ENCODE measurements at regions not wholly inside any gene's neighbourhood (a gene's known extent, or its start where the extent isn't known, plus 50 kb on each side); places are given as distances from the start of the nearest gene placed in this dataset.

GRCh38 chr10:94180576-94180975 is 182.2 kb downstream of the NOC3L start:
- TF ChIP-seq POLR2AphosphoS5 (IDR thresholded peaks at IDR 0.05) = no peak
- no peak for TF ChIP-seq CTCF (IDR thresholded peaks at IDR 0.05 in 8 of 11, conservative IDR thresholded peaks at IDR 0.05 in 3 of 11)
- no peak for TF ChIP-seq POLR2A (IDR thresholded peaks at IDR 0.05)
- H3K27ac ChIP-seq = peak overlapping the region in 2 of 8 donors; percentile 3 to 24
- no peak overlapping the region for H3K4me3 ChIP-seq
- intact Hi-C loops (cut with DNase I; ENCODE audit: low total_unique reads) = no loop called here
- no peaks in the 10 kb centered on the region for H3K9me3 ChIP-seq
- 76 to 86% (median 81%) methylated on average over 2 of the region's 2 CpGs for WGBS, 5 donors
- H3K27me3 ChIP-seq (replicated peaks in 1 of 7) = peaks cover 0 to 5% (median 0%) of the 10 kb centered on the region in 7 donors
- H3K36me3 ChIP-seq = no peaks in the 10 kb centered on the region
- no peak for DNase-seq
- H3K4me1 ChIP-seq = peaks cover 0 to 19% (median 10%) of the 10 kb centered on the region in 6 donors

- intact Hi-C loops (cut with DNase I; ENCODE audit: low total_unique reads) = no loop called here
Observed at GRCh38 chr10:94183666-94184264, 179.0 kb downstream of the NOC3L start.

GRCh38 chr10:94186722-94187121 is 176.0 kb downstream of the NOC3L start:
- intact Hi-C loops (cut with DNase I; ENCODE audit: low total_unique reads) = no loop called here
- Histone ChIP-seq H3K27ac (no peak overlapping the region), H3K9me3 (no peaks in the 10 kb centered on the region), H3K4me1 (no peaks in the 10 kb centered on the region), H3K36me3 (no peaks in the 10 kb centered on the region), H3K27me3 (replicated peaks in 1 of 7) (no peaks in the 10 kb centered on the region), H3K4me3 (no peak overlapping the region)
- no peak for TF ChIP-seq POLR2A (IDR thresholded peaks at IDR 0.05)
- TF ChIP-seq CTCF (IDR thresholded peaks at IDR 0.05 in 8 of 11, conservative IDR thresholded peaks at IDR 0.05 in 3 of 11) = no peak
- no peak for TF ChIP-seq POLR2AphosphoS5 (IDR thresholded peaks at IDR 0.05)
- 85 to 91% (median 89%) methylated on average over 2 of the region's 2 CpGs for WGBS, 5 donors
- DNase-seq = no peak

More at GRCh38 chr10:94183666-94184264, 179.0 kb downstream of the NOC3L start:
- peaks cover 0 to 5% (median 2%) of the 10 kb centered on the region in 6 donors for H3K4me1 ChIP-seq
- H3K4me3 ChIP-seq = no peak overlapping the region
- DNase-seq = no peak
- H3K27ac ChIP-seq = no peak overlapping the region
- WGBS, 5 donors = 63 to 89% (median 74%) methylated on average over 7 of the region's 7 CpGs
- no peaks in the 10 kb centered on the region for H3K36me3 ChIP-seq
- H3K9me3 ChIP-seq = no peaks in the 10 kb centered on the region
- TF ChIP-seq POLR2A (IDR thresholded peaks at IDR 0.05) (no peak), POLR2AphosphoS5 (IDR thresholded peaks at IDR 0.05) (no peak), CTCF (IDR thresholded peaks at IDR 0.05 in 8 of 11, conservative IDR thresholded peaks at IDR 0.05 in 3 of 11) (no peak)
- H3K27me3 ChIP-seq (replicated peaks in 1 of 7) = no peaks in the 10 kb centered on the region

GRCh38 chr10:94192333-94192732 is 170.4 kb downstream of the NOC3L start:
- TF ChIP-seq CTCF (IDR thresholded peaks at IDR 0.05 in 8 of 11, conservative IDR thresholded peaks at IDR 0.05 in 3 of 11) (no peak), POLR2AphosphoS5 (IDR thresholded peaks at IDR 0.05) (no peak), POLR2A (IDR thresholded peaks at IDR 0.05) (no peak)
- Histone ChIP-seq H3K27me3 (replicated peaks in 1 of 7) (no peaks in the 10 kb centered on the region), H3K9me3 (peaks cover 0 to 3% (median 0%) of the 10 kb centered on the region in 8 donors), H3K4me3 (no peak overlapping the region), H3K36me3 (no peaks in the 10 kb centered on the region), H3K27ac (no peak overlapping the region), H3K4me1 (no peaks in the 10 kb centered on the region)
- no peak for DNase-seq
- WGBS, 5 donors = 79 to 93% (median 89%) methylated on average over 3 of the region's 3 CpGs
- intact Hi-C loops (cut with DNase I; ENCODE audit: low total_unique reads) = no loop called here
